ENCODE measurements at regions not wholly inside any gene's neighbourhood (a gene's known extent, or its start where the extent isn't known, plus 50 kb on each side); places are given as distances from the start of the nearest gene placed in this dataset.
A peak's percentile ranks its signal among the peaks of the same experiment; 100 is the strongest.

GRCh38 chr2:198312596-198313483, 508.4 kb downstream of the PLCL1 start:
- no peak for ATAC-seq
- Mint-ChIP-seq H3K36me3 (no peaks in the 10 kb centered on the region), H3K9me3 (no peaks in the 10 kb centered on the region), H3K4me3 (no peak overlapping the region), H3K27me3 (peaks cover 35% of the 10 kb centered on the region), H3K4me1 (no peaks in the 10 kb centered on the region), H3K27ac (no peak overlapping the region)

GRCh38 chr2:198311020-198311419, 506.6 kb downstream of the PLCL1 start:
- no peak for ATAC-seq
- Mint-ChIP-seq H3K36me3 (no peaks in the 10 kb centered on the region), H3K27ac (no peak overlapping the region), H3K9me3 (no peaks in the 10 kb centered on the region), H3K4me3 (no peak overlapping the region), H3K27me3 (peaks cover 43% of the 10 kb centered on the region), H3K4me1 (no peaks in the 10 kb centered on the region)

GRCh38 chr2:198309673-198310280, 505.4 kb downstream of the PLCL1 start:
- Mint-ChIP-seq H3K27ac (no peak overlapping the region), H3K4me3 (no peak overlapping the region), H3K36me3 (no peaks in the 10 kb centered on the region), H3K9me3 (no peaks in the 10 kb centered on the region), H3K4me1 (no peaks in the 10 kb centered on the region), H3K27me3 (peaks cover 33% of the 10 kb centered on the region)
- no peak for ATAC-seq

GRCh38 chr2:198309081-198309480, 504.7 kb downstream of the PLCL1 start:
- Mint-ChIP-seq H3K4me3 (no peak overlapping the region), H3K27ac (no peak overlapping the region), H3K9me3 (no peaks in the 10 kb centered on the region), H3K27me3 (peaks cover 27% of the 10 kb centered on the region), H3K36me3 (no peaks in the 10 kb centered on the region), H3K4me1 (no peaks in the 10 kb centered on the region)
- no peak for ATAC-seq

GRCh38 chr2:198308368-198308767, 504.0 kb downstream of the PLCL1 start:
- Mint-ChIP-seq H3K4me3 (no peak overlapping the region), H3K4me1 (no peaks in the 10 kb centered on the region), H3K27me3 (peaks cover 20% of the 10 kb centered on the region), H3K9me3 (no peaks in the 10 kb centered on the region), H3K36me3 (no peaks in the 10 kb centered on the region), H3K27ac (no peak overlapping the region)
- ATAC-seq, result no peak

GRCh38 chr2:198307093-198307492, 502.7 kb downstream of the PLCL1 start:
- Mint-ChIP-seq H3K4me1 (no peaks in the 10 kb centered on the region), H3K27me3 (peaks cover 18% of the 10 kb centered on the region)

GRCh38 chr2:198304859-198305258, 500.5 kb downstream of the PLCL1 start:
- no peak overlapping the region for H3K27ac Mint-ChIP-seq
- no peaks in the 10 kb centered on the region for H3K4me1 Mint-ChIP-seq
- H3K36me3 Mint-ChIP-seq, result no peaks in the 10 kb centered on the region
- H3K27me3 Mint-ChIP-seq, result peaks cover 18% of the 10 kb centered on the region
- no peak overlapping the region for H3K4me3 Mint-ChIP-seq
- ATAC-seq, result no peak
- H3K9me3 Mint-ChIP-seq, result no peaks in the 10 kb centered on the region

More at GRCh38 chr2:198307093-198307492, 502.7 kb downstream of the PLCL1 start:
- no peak overlapping the region for H3K27ac Mint-ChIP-seq
- no peak overlapping the region for H3K4me3 Mint-ChIP-seq
- ATAC-seq, result no peak
- H3K9me3 Mint-ChIP-seq, result no peaks in the 10 kb centered on the region
- no peaks in the 10 kb centered on the region for H3K36me3 Mint-ChIP-seq

- H3K9me3 Mint-ChIP-seq, result no peaks in the 10 kb centered on the region
- peak; percentile 65 for ATAC-seq
- no peak overlapping the region for H3K4me3 Mint-ChIP-seq
- peaks cover 6% of the 10 kb centered on the region for H3K4me1 Mint-ChIP-seq
- no peaks in the 10 kb centered on the region for H3K36me3 Mint-ChIP-seq
- H3K27me3 Mint-ChIP-seq, result peaks cover 18% of the 10 kb centered on the region
- H3K27ac Mint-ChIP-seq, result no peak overlapping the region
These were observed 493.0 kb downstream of the PLCL1 start for GRCh38 chr2:198297350-198297749.

GRCh38 chr2:198296665-198297308, 492.4 kb downstream of the PLCL1 start:
- H3K4me1 Mint-ChIP-seq, result peaks cover 6% of the 10 kb centered on the region
- H3K36me3 Mint-ChIP-seq, result no peaks in the 10 kb centered on the region
- no peak overlapping the region for H3K27ac Mint-ChIP-seq
- peaks cover 24% of the 10 kb centered on the region for H3K27me3 Mint-ChIP-seq
- no peak overlapping the region for H3K4me3 Mint-ChIP-seq
- no peaks in the 10 kb centered on the region for H3K9me3 Mint-ChIP-seq
- peak; percentile 66 for ATAC-seq

- no peaks in the 10 kb centered on the region for H3K9me3 Mint-ChIP-seq
- H3K4me3 Mint-ChIP-seq, result no peak overlapping the region
- H3K27me3 Mint-ChIP-seq, result peaks cover 27% of the 10 kb centered on the region
- peaks cover 6% of the 10 kb centered on the region for H3K4me1 Mint-ChIP-seq
- ATAC-seq, result no peak
- H3K27ac Mint-ChIP-seq, result no peak overlapping the region
- no peaks in the 10 kb centered on the region for H3K36me3 Mint-ChIP-seq
These were observed 488.9 kb downstream of the PLCL1 start for GRCh38 chr2:198293281-198293680.

- ATAC-seq, result no peak
- no peaks in the 10 kb centered on the region for H3K9me3 Mint-ChIP-seq
- no peak overlapping the region for H3K27ac Mint-ChIP-seq
- H3K36me3 Mint-ChIP-seq, result no peaks in the 10 kb centered on the region
- H3K4me1 Mint-ChIP-seq, result no peaks in the 10 kb centered on the region
- no peak overlapping the region for H3K4me3 Mint-ChIP-seq
- peaks cover 25% of the 10 kb centered on the region for H3K27me3 Mint-ChIP-seq
These were observed 485.4 kb downstream of the PLCL1 start for GRCh38 chr2:198289811-198290210.

GRCh38 chr2:198287706-198288105, 483.3 kb downstream of the PLCL1 start:
- H3K4me3 Mint-ChIP-seq, result no peak overlapping the region
- no peak for ATAC-seq
- no peaks in the 10 kb centered on the region for H3K36me3 Mint-ChIP-seq
- H3K27me3 Mint-ChIP-seq, result peaks cover 13% of the 10 kb centered on the region
- no peaks in the 10 kb centered on the region for H3K9me3 Mint-ChIP-seq
- H3K27ac Mint-ChIP-seq, result no peak overlapping the region
- no peaks in the 10 kb centered on the region for H3K4me1 Mint-ChIP-seq

GRCh38 chr2:198285216-198285615, 480.8 kb downstream of the PLCL1 start:
- H3K9me3 Mint-ChIP-seq, result no peaks in the 10 kb centered on the region
- H3K4me3 Mint-ChIP-seq, result no peak overlapping the region
- ATAC-seq, result no peak
- no peaks in the 10 kb centered on the region for H3K4me1 Mint-ChIP-seq
- H3K27me3 Mint-ChIP-seq, result peaks cover 17% of the 10 kb centered on the region
- H3K36me3 Mint-ChIP-seq, result no peaks in the 10 kb centered on the region
- H3K27ac Mint-ChIP-seq, result no peak overlapping the region

GRCh38 chr2:198283146-198283545, 478.8 kb downstream of the PLCL1 start:
- no peak overlapping the region for H3K4me3 Mint-ChIP-seq
- ATAC-seq, result no peak
- H3K9me3 Mint-ChIP-seq, result no peaks in the 10 kb centered on the region
- no peaks in the 10 kb centered on the region for H3K4me1 Mint-ChIP-seq
- H3K27ac Mint-ChIP-seq, result no peak overlapping the region
- peaks cover 17% of the 10 kb centered on the region for H3K27me3 Mint-ChIP-seq
- H3K36me3 Mint-ChIP-seq, result no peaks in the 10 kb centered on the region

GRCh38 chr2:198282061-198282460, 477.7 kb downstream of the PLCL1 start:
- Mint-ChIP-seq H3K36me3 (no peaks in the 10 kb centered on the region), H3K9me3 (no peaks in the 10 kb centered on the region), H3K27me3 (peaks cover 17% of the 10 kb centered on the region), H3K4me3 (no peak overlapping the region), H3K27ac (no peak overlapping the region), H3K4me1 (no peaks in the 10 kb centered on the region)
- peak; percentile 21 for ATAC-seq

All from stimulated activated memory B cell treated with anti-CD40 and anti-IgM and Interleukin-4, amounts not matched to agents 10 μg/mL and 1 μg/mL and 100 μg/mL, for 72 hours (primary cell).